ENCODE measurements at regions not wholly inside any gene's neighbourhood (a gene's known extent, or its start where the extent isn't known, plus 50 kb on each side); places are given as distances from the start of the nearest gene placed in this dataset.

DNA sequence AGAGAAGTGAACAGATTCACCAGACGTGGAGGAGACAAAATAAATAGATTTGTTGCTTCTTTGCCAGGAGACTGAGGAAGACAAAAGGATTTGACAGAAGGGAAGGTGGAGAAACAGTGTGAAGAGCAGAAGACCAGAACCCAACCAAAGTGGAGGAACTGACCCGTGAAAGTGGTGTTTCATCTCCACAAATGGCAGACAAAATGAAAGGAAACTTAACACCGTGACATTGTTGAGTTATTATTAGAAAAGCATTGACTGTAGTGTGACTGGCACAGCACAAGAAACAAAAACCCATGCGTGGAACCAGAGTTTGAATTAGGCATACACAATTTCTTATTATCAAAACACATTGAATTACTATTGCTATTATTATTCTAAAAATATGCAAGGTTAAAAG, 518.1 kb downstream of the TMEM121 start:
- Histone ChIP-seq H3K36me3 (no peaks in the 10 kb centered on the region), H3K4me3 (no peak overlapping the region), H3K4me1 (no peaks in the 10 kb centered on the region), H3K27me3 (peaks cover 0 to 19% (median 3%) of the 10 kb centered on the region in 3 donors), H3K9me3 (no peaks in the 10 kb centered on the region), H3K27ac (no peak overlapping the region)
- TF ChIP-seq POLR2A (IDR thresholded peaks at IDR 0.05) (no peak), POLR2AphosphoS5 (IDR thresholded peaks at IDR 0.05) (no peak), EP300 (IDR thresholded peaks at IDR 0.05) (no peak)
- TF ChIP-seq, protein P1, sequence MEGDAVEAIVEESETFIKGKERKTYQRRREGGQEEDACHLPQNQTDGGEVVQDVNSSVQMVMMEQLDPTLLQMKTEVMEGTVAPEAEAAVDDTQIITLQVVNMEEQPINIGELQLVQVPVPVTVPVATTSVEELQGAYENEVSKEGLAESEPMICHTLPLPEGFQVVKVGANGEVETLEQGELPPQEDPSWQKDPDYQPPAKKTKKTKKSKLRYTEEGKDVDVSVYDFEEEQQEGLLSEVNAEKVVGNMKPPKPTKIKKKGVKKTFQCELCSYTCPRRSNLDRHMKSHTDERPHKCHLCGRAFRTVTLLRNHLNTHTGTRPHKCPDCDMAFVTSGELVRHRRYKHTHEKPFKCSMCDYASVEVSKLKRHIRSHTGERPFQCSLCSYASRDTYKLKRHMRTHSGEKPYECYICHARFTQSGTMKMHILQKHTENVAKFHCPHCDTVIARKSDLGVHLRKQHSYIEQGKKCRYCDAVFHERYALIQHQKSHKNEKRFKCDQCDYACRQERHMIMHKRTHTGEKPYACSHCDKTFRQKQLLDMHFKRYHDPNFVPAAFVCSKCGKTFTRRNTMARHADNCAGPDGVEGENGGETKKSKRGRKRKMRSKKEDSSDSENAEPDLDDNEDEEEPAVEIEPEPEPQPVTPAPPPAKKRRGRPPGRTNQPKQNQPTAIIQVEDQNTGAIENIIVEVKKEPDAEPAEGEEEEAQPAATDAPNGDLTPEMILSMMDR (IDR thresholded peaks at IDR 0.05) = no peak
- intact Hi-C loops (cut with DNase I; ENCODE audit: low total_unique reads) = no loop called here
- DNase-seq = no peak
- WGBS, 5 donors = 57 to 73% (median 70%) methylated on average over 4 of the region's 4 CpGs

DNA sequence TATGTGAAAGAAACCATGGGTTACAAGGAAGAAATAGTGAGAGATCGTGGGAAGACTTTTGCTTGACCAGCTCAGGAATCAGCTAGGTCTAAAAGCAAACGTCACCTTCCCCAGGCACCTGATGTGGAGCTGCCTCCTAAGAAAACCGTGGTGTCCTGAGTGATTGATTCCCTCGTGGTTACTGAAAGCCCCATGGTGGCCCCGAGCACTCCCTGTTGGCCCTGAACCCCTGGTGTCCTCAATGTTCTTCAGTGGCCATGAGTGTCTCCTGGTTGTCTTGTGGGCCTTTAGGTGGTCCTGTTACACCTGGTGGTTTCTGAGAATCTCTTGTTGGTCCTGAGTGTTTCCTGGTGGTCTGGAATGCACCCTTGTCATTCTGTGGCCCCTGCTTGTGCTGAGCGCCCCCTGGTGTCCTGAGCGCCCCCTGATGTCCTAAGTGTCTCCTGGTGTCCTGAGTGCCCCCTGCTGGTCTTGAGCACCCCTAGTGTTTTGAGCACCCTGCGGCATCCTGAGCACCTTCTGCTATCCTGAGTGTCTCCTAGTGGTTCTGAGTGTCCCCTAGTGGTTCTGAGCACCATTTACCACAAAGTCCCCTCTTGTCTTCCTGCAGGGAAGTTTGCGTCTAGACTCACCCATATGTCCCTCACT, 518.7 kb downstream of the TMEM121 start:
- 51 to 62% (median 57%) methylated on average over 9 of the region's 9 CpGs for WGBS, 5 donors
- intact Hi-C loops (cut with DNase I; ENCODE audit: low total_unique reads) = no loop called here

DNA sequence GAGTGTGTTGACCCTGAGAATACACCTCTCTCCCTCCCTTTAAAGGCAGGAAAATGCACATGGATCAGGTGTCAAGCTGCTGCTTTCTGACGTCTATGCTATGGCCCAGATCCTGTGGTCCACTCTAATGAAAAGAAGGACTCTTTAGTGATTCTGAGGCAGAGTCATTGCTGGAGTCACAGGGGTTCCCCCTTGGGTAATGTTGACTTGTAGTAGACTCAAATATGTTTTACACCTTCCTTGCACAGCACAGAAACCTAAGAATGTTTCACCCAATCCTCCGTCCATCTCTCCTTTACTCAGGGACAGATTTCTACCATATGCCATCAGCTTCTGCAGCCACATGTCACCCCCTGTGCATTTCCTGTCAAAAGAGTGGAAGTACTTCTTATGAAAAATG, 525.4 kb downstream of the TMEM121 start:
- TF ChIP-seq EP300 (IDR thresholded peaks at IDR 0.05) (no peak), POLR2A (IDR thresholded peaks at IDR 0.05) (no peak), POLR2AphosphoS5 (IDR thresholded peaks at IDR 0.05) (no peak)
- TF ChIP-seq, protein P1 (IDR thresholded peaks at IDR 0.05) = no peak
- 49 to 60% (median 54%) methylated on average over 2 of the region's 2 CpGs for WGBS, 5 donors
- Histone ChIP-seq H3K27me3 (peaks cover 0 to 10% (median 0%) of the 10 kb centered on the region in 3 donors), H3K4me3 (no peak overlapping the region), H3K27ac (no peak overlapping the region), H3K4me1 (peaks cover 0 to 8% (median 1%) of the 10 kb centered on the region in 4 donors), H3K36me3 (no peaks in the 10 kb centered on the region), H3K9me3 (no peaks in the 10 kb centered on the region)
- intact Hi-C loops (cut with DNase I; ENCODE audit: low total_unique reads) = no loop called here
- no peak for DNase-seq

More for the DNA sequence above, 518.7 kb downstream of the TMEM121 start:
- H3K4me3 ChIP-seq = no peak overlapping the region
- no peaks in the 10 kb centered on the region for H3K36me3 ChIP-seq
- TF ChIP-seq, protein P1 (IDR thresholded peaks at IDR 0.05) = peak in 4 of 7 experiments; percentile 14 to 33 (median 26)
- TF ChIP-seq EP300 (IDR thresholded peaks at IDR 0.05) (no peak), POLR2AphosphoS5 (IDR thresholded peaks at IDR 0.05) (no peak), POLR2A (IDR thresholded peaks at IDR 0.05) (no peak)
- H3K27me3 ChIP-seq = peaks cover 0 to 19% (median 3%) of the 10 kb centered on the region in 3 donors
- H3K4me1 ChIP-seq = no peaks in the 10 kb centered on the region
- peak; percentile 27 to 60 for DNase-seq
- no peak overlapping the region for H3K27ac ChIP-seq
- no peaks in the 10 kb centered on the region for H3K9me3 ChIP-seq

DNA sequence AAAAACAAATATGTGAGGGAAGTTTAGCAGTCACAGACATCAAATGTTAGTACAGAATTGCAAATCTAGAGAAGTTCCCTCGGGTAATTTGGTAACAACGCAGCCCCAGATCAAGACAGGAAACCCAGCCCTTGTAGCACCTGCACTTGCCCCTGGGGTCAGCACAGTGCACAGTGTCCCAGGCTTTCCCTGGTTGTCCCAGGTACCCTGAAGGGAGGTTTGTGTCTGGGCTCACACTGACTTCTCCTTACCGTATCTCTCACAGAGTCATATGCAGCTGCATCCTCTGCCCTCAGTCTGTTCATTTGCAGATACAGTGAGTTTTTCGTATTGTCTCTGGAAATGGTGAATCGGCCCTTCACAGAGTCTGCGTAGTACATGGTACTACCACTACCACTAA, 528.9 kb downstream of the TMEM121 start:
- peaks cover 0 to 21% (median 3%) of the 10 kb centered on the region in 3 donors for H3K27me3 ChIP-seq
- H3K9me3 ChIP-seq = no peaks in the 10 kb centered on the region

More for the DNA sequence above, 528.9 kb downstream of the TMEM121 start:
- intact Hi-C loops (cut with DNase I; ENCODE audit: low total_unique reads) = no loop called here
- WGBS, 5 donors = 45 to 84% (median 64%) methylated on average over 5 to 6 of the region's 6 CpGs
- TF ChIP-seq, protein P1 (IDR thresholded peaks at IDR 0.05) = no peak
- TF ChIP-seq POLR2A (IDR thresholded peaks at IDR 0.05) (no peak), POLR2AphosphoS5 (IDR thresholded peaks at IDR 0.05) (no peak), EP300 (IDR thresholded peaks at IDR 0.05) (no peak)
- Histone ChIP-seq H3K36me3 (no peaks in the 10 kb centered on the region), H3K4me1 (peaks cover 0 to 8% (median 1%) of the 10 kb centered on the region in 4 donors), H3K4me3 (no peak overlapping the region), H3K27ac (no peak overlapping the region)
- DNase-seq = no peak

All from stomach (tissue), 8 donors.